ENCODE measurements at regions not wholly inside any gene's neighbourhood (a gene's known extent, or its start where the extent isn't known, plus 50 kb on each side); places are given as distances from the start of the nearest gene placed in this dataset.

- no peak for DNase-seq (ENCODE audit: low read depth, low spot score)
- Histone ChIP-seq H3K4me3 (ENCODE audit: low read depth in 2 of 2, low read length in 2 of 2) (no peak overlapping the region), H3K4me1 (ENCODE audit: control insufficient read depth, insufficient read depth, low read length) (no peaks in the 10 kb centered on the region), H3K36me3 (ENCODE audit: control insufficient read depth, insufficient read depth, low read length) (no peaks in the 10 kb centered on the region), H3K27me3 (ENCODE audit: control insufficient read depth, insufficient read depth, low read length) (no peaks in the 10 kb centered on the region), H3K27ac (ENCODE audit: low read length) (no peak overlapping the region), H3K9me3 (ENCODE audit: control insufficient read depth, insufficient read depth, low read depth, low read length) (no peaks in the 10 kb centered on the region)
- no peak for TF ChIP-seq REST (IDR thresholded peaks at IDR 0.05; ENCODE audit: insufficient read depth in 1 of 2, low read depth in 2 of 2, low read length in 1 of 2)
- TF ChIP-seq SIN3A (IDR thresholded peaks at IDR 0.05; ENCODE audit: borderline replicate concordance, insufficient read depth, low read depth, low read length) = no peak
- TF ChIP-seq POLR2AphosphoS5 (IDR thresholded peaks at IDR 0.05; ENCODE audit: low read depth, low read length) = no peak
- no peak for TF ChIP-seq CTCF (IDR thresholded peaks at IDR 0.05)
- TF ChIP-seq TCF7L2 (IDR thresholded peaks at IDR 0.05; ENCODE audit: low read depth, low read length) = no peak
- BruUV-seq (replicated peaks) = no TSS peak
- CTCF ChIA-PET = no interaction called here
- POLR2A ChIA-PET = no interaction called here
- intact Hi-C loops (cut with micrococcal nuclease; ENCODE audit: unreplicated experiment) (no loop called here), in situ Hi-C loops (cut with HindIII; ENCODE audit: low pct_unique_long_range_greater_than_20kb, low sequenced_read_pairs) (no loop called here)
- no peak for ATAC-seq
Measured at GRCh38 chr10:23723796-23724195, 284.9 kb downstream of the OTUD1 start.

GRCh38 chr10:23725548-23725947, 286.7 kb downstream of the OTUD1 start:
- Histone ChIP-seq H3K36me3 (ENCODE audit: control insufficient read depth, insufficient read depth, low read length) (no peaks in the 10 kb centered on the region), H3K27ac (ENCODE audit: low read length) (no peak overlapping the region), H3K4me1 (ENCODE audit: control insufficient read depth, insufficient read depth, low read length) (no peaks in the 10 kb centered on the region), H3K27me3 (ENCODE audit: control insufficient read depth, insufficient read depth, low read length) (no peaks in the 10 kb centered on the region), H3K9me3 (ENCODE audit: control insufficient read depth, insufficient read depth, low read depth, low read length) (no peaks in the 10 kb centered on the region), H3K4me3 (ENCODE audit: low read depth in 2 of 2, low read length in 2 of 2) (no peak overlapping the region)
- BruUV-seq (replicated peaks) = no TSS peak
- no peak for DNase-seq (ENCODE audit: low read depth, low spot score)
- ChIA-PET CTCF (no interaction called here), POLR2A (no interaction called here)
- in situ Hi-C loops (cut with HindIII; ENCODE audit: low pct_unique_long_range_greater_than_20kb, low sequenced_read_pairs) (no loop called here), intact Hi-C loops (cut with micrococcal nuclease; ENCODE audit: unreplicated experiment) (no loop called here)
- ATAC-seq = no peak
- no peak for TF ChIP-seq TCF7L2 (IDR thresholded peaks at IDR 0.05; ENCODE audit: low read depth, low read length)
- no peak for TF ChIP-seq SIN3A (IDR thresholded peaks at IDR 0.05; ENCODE audit: borderline replicate concordance, insufficient read depth, low read depth, low read length)
- TF ChIP-seq POLR2AphosphoS5 (IDR thresholded peaks at IDR 0.05; ENCODE audit: low read depth, low read length) = no peak

GRCh38 chr10:23742368-23742767, 303.5 kb downstream of the OTUD1 start:
- ChIA-PET CTCF (no interaction called here), POLR2A (no interaction called here)
- Histone ChIP-seq H3K4me3 (ENCODE audit: low read depth in 2 of 2, low read length in 2 of 2) (no peak overlapping the region), H3K36me3 (ENCODE audit: control insufficient read depth, insufficient read depth, low read length) (no peaks in the 10 kb centered on the region), H3K27ac (ENCODE audit: low read length) (no peak overlapping the region), H3K4me1 (ENCODE audit: control insufficient read depth, insufficient read depth, low read length) (no peaks in the 10 kb centered on the region), H3K9me3 (ENCODE audit: control insufficient read depth, insufficient read depth, low read depth, low read length) (no peaks in the 10 kb centered on the region), H3K27me3 (ENCODE audit: control insufficient read depth, insufficient read depth, low read length) (no peaks in the 10 kb centered on the region)
- DNase-seq (ENCODE audit: low read depth, low spot score) (no peak), ATAC-seq (no peak)
- TF ChIP-seq POLR2AphosphoS5 (IDR thresholded peaks at IDR 0.05; ENCODE audit: low read depth, low read length) (no peak), CTCF (IDR thresholded peaks at IDR 0.05) (no peak), REST (IDR thresholded peaks at IDR 0.05; ENCODE audit: insufficient read depth in 1 of 2, low read depth in 2 of 2, low read length in 1 of 2) (no peak), TCF7L2 (IDR thresholded peaks at IDR 0.05; ENCODE audit: low read depth, low read length) (no peak), SIN3A (IDR thresholded peaks at IDR 0.05; ENCODE audit: borderline replicate concordance, insufficient read depth, low read depth, low read length) (no peak)
- in situ Hi-C loops (cut with HindIII; ENCODE audit: low pct_unique_long_range_greater_than_20kb, low sequenced_read_pairs) (no loop called here), intact Hi-C loops (cut with micrococcal nuclease; ENCODE audit: unreplicated experiment) (no loop called here)
- no TSS peak for BruUV-seq (replicated peaks)
